Heart left ventricle (tissue), 13 donors: ENCODE measurements at regions not wholly inside any gene's neighbourhood (a gene's known extent, or its start where the extent isn't known, plus 50 kb on each side); places are given as distances from the start of the nearest gene placed in this dataset.

Experiments used
- CTCF ChIP-seq, 12 donors: fragments of 200-600 bp; sonication (generic) in 4 of 12; IDR thresholded peaks; one replicate each; pipeline versions ENCODE4 v1.5.0 to v1.8.0; 2018 to 2022; ENCODE audit warnings: antibody characterized with exemption in 12 of 12, mild to moderate bottlenecking in 5 of 12
- POLR2A ChIP-seq, 2 donors: fragments of 450-650 bp; IDR thresholded peaks; one replicate each; pipeline ENCODE4 v1.6.1; 2017; ENCODE audit warnings: antibody characterized with exemption in 2 of 2, mild to moderate bottlenecking in 2 of 2, moderate library complexity in 2 of 2
- donor health status: ischemic (EF 13 %, LVEDD 7.1; RV severe dilation, severe dysfunction).
- donor health status: DM: no; HTN: yes; CAD: no.
- donor health status: DM: no; HTN: no; CAD: no.
- donor health status: ischemic (EF 25% LVEDD 6.9; RV normal size, moderate dysfunction).
- donor health status: ischemic (EF 25% LVEDD 5.7; RV mildly dilated, moderate dysfunction).
- donor health status: ischemic (EF 35%, LVEDD 5.7; RV mildly dilated, moderate dysfunction).
- donor health status: nonischemic (EF 11% LVEDD 7.7; RV severe dilation, severe dysfunction).
- donor health status: DM: yes; HTN: yes; CAD: no.
- donor health status: PGD.
- donor health status: ischemic (EF 29% LVEDD 5.4; RV normal size, mild dysfunction).
- donor health status: nonischemic (EF 23%, LVEDD 6.1; RV moderate dilation, normal function).

- TF ChIP-seq CTCF (IDR thresholded peaks at IDR 0.05): no peak
- no peak for TF ChIP-seq POLR2A (IDR thresholded peaks at IDR 0.05)
Measured at GRCh38 chr21:17930093-17930492, 110.9 kb upstream of the C21orf91 start.
